Kidney tubule cell (primary cell): ENCODE measurements at regions not wholly inside any gene's neighbourhood (a gene's known extent, or its start where the extent isn't known, plus 50 kb on each side); places are given as distances from the start of the nearest gene placed in this dataset.
A peak's percentile ranks its signal among the peaks of the same experiment; 100 is the strongest.
"Not testable (repeated sequence)": the region's sequence is repeated elsewhere in the genome, so short reads cannot be mapped to it uniquely, and the experiment has no call there.

Experiments
- DNase-seq: peaks from one replicate; pipeline ENCODE4 v3.0.0-alpha.2; 2018; ENCODE audit warnings: low spot score

DNA sequence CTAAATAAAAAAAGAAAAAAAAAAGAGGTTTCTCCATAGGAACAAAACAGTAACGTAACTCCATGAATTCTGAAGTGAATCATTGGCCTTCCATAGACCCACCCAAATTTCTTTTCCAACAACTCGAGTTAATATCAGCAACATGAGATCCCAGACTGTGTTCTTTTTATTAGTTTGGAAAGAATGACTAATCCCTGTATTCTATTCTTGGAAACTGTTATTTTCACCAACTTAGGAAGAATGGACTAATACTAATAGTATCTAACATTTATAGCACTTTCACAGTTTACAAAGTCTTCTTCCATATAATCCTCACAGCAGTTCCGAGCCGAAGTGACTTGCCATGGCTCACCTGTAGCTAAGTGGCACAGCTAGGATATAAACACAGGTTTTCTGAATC is 72.7 kb upstream of the SLC4A7 start:
- DNase-seq, result no peak

DNA sequence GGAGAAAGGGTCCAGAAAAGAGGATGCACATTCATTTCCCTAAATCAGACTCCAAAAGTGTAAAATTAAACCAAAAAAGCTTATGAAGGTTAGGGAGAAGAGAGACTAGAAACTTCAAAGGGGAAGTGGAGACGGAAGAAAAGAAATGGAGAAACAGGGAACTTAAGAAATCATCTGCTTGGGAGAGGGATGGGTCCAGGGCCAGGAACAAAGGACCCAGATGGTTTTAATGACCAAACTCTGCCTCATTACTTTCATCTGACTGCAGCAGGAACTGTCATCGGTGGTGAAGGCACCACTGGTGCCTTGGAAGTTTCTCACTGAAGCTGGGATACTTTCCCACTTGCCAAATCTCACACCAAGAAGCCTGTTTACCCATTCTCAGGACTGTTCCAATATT is 70.5 kb upstream of the SLC4A7 start:
- DNase-seq, result no peak

DNA sequence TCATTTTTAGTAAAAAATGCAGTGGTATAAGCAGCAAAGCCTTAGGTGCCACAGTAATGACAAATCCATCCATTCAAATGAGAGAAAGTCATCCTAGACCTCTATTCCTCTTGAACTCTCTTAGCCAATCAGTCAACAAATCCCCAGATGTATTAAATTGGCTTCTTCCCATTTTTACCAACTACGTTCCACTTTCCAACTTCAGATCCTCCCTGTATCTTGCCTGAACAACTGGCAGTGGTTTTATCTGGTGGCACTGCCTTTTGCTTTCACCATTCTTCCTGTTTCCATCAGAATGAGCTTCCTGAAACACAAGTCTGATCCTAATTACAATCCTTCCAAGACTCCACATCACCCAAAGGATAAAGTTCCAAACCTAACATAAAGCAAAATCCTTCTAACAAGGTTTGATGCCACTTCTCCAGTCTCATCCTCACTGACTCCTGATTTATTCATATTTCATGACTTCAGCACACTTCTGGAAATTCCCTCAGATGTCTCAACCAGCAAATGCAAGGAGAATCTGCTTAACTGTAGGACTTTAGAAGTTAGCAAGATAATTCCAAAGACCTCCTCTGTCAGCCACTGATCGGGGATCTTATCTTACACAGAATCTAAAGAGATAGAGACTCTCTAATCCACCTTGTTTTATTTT is 69.8 kb upstream of the SLC4A7 start:
- DNase-seq, result peak; percentile 70

DNA sequence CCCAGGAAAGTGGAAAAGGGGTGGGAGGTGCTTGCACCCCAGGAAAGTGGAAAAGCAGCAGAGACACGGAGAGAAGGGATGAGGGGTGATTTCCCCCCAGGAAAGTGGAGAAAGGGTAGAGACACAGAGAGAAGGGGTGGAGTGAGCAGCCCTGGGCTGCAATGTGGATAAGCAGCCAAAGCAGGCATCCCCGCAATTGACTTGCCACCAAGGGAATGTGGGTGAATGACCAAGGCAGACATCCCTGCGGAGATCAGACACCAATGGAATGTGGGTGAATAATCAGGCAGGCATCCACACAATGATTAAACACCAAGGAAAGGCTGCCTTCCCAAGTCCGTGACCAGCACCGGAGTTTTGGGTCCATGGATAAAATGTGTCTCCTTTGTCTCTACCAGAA is 68.5 kb upstream of the SLC4A7 start:
- DNase-seq, result peak; percentile 94

DNA sequence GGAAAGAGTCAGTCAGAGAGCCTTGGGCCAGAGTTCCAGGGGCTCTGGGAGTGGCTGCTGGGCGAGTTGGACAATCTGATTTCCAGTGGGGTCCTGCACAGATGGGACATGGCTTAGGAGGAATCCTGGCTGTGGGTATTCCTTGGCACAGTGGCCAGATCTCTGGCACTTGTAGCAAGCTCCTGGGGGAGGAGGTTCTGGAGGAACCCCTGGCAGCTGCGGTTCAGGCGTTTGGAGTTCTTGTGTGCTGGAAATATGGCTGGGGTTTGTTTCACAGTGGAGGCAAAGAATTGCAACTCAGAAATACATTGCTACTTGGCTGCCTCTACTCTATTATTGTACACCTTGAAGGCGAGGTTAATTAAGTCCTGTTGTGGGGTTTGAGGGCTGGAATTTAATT is 67.2 kb upstream of the SLC4A7 start:
- not testable (repeated sequence) for DNase-seq

DNA sequence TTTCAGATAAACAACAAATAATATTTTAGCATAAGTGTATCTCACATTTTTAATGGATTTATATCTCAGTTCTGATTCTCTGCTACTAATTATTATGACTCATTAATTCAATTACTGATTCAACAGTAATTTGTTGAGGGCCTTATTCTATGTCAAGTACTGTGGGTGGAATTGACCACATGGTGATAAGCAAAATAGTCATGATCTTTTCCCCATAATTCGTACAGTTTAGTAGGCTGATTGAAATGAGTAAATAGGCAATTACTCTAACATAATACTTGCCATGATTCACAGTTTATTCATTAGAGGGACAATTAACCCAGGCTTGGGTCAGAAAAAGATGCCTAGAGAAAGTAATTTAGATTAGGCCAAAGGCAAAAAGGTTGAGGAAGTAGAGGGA is 60.9 kb upstream of the SLC4A7 start:
- no peak for DNase-seq

DNA sequence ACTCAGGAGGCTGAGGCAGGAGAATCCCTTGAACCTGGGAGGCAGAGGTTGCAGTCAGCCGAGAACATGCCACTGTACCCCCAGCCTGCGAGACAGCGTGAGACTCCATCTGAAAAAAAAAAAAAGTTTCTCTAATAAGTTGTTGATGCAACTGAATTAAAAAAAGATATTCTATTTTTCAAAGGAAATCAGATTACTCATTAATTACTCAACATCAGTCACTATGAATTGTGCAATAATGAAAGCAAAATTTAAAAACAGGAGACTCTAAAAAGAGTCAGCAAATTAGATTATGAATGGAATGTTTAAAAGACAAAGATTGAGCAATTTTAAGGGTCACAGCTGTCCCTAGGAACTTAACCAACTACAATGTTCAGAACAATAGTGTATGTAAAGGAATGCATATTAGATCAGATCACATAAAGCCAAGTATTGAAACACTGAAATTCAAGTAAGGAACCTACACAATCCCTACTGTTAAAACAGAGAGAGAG is 60.2 kb upstream of the SLC4A7 start:
- DNase-seq, result peak; percentile 54

DNA sequence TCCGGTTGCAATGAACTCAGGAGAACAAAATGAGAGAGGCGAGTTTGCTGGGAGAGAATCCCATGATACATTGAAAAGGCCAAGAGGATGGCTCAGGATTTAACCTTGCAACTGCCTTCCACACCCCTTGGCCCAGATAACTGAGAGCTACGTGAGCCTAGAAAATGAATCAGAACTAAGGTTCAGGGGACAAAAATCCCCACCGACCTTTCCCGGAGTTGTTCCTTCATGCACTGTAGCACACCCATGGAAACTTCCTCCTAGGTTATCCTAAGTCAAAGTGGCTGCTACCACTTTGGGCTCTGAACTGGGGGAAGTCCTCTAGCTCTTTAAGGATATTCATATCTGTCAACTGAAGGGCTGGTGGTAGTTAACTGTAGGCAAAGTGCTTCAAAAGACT is 58.3 kb upstream of the SLC4A7 start:
- DNase-seq, result peak; percentile 82

DNA sequence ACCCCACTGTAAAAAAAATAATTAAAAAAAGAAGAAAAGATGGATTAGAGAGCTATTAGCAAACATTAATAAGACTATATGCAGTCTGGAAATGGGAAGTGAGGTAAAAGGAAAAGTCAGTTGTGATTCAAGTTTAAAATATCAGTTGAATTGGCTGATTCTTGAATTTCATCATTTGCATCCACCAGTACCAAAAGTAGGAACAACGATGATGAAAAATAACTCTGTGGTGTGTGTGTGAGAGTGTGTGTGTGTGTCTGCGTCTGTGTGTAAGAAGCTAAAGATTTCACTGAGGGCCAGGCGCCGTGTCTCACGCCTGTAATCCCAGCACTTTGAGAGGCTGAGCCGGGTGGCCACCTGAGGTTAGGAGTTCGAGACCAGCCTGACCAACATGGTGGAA is 56.0 kb upstream of the SLC4A7 start:
- no peak for DNase-seq

DNA sequence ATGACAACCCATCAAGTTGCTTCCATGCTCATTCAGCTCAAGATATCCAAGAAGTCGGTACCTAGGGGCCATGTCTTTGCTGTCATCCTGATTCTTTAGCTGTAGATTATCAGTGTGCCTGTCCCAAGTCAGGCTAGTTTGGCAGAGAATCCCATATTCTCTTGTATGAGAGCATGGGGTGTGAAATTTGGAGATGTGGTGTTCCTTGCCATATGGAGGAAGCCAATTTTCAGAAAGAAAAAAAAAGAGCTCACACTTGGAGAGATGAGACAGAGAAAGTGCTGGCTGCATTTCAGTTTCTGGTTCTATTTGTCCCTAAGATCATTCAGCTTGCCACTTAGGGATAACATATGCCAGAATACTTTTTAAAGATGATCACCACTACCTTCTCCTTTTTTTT is 52.3 kb upstream of the SLC4A7 start:
- no peak for DNase-seq

DNA sequence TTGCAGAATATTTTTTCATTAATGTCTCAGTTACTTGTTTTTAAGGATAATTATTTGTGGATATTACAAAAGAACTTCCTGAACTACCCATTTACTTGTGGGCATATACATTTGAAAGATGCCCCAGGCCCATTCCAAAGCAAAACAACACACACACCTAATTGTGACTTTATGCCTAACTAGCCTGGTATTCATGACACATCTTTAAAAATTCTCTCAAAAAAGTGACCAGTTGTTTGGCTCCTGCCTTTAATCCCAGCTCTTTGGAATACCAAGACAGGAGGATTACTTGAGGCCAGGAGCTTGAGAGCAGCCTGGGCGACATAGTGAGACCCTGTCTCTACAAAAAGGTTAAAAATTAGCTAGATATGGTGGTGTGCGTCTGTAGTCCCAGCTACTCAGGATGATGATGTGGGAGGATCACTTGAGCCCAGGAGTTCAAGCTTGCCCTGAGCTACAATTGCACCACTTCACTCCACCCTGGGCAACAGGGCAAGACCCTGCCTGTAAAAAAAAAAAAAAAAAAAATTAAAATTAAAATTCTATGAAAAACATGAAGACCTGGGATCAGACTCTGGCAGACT is 51.7 kb upstream of the SLC4A7 start:
- DNase-seq, result peak; percentile 94

DNA sequence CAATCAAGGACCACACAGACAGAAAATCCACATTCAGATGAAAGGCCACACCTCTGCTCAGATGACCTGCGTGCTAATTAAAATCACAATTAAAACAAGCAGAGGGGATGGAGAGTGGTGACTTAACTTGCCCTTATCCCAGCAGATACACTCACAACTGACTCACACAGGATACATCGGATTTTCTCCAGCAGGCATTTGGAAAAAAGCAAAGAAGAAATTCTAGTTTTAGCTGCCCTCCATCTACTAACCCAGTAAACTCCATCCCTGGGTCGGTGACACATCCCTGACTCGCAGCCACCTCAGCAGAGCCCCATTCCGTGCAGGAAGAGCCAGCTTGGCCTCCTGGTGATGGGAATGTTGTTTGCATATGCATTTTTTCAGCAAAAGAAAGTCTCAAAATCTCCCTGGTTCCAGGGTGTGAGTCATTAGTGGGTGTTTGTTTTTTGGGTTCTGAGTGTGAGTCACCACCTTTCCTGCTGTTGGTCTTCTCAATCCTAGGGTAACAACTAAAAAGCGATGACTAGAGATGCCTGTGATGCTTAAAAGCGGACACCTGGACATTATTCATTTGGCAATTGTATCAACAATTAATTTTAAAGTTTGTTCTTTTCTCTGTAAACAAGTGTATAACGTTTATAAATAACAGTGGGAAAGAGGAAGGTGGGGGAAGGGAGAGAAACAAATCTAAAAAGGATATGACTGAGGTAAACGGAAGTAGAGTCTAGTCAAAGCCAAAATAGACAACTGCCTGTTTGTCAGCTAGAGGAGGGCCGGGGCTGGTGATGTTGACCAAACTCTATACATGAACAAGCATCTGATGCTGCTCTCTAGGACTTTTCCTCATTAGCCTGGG is 49.8 kb upstream of the SLC4A7 start:
- peak; percentile 100 for DNase-seq
